ENCODE measurements at regions not wholly inside any gene's neighbourhood (a gene's known extent, or its start where the extent isn't known, plus 50 kb on each side); places are given as distances from the start of the nearest gene placed in this dataset.
"Not testable (repeated sequence)": the region's sequence is repeated elsewhere in the genome, so short reads cannot be mapped to it uniquely, and the experiment has no call there.

- no peak for DNase-seq (ENCODE audit: low read depth)
These were observed 200.5 kb upstream of the SFSWAP start for GRCh38 chr12:131510431-131510830.

GRCh38 chr12:131511391-131511802 is 199.5 kb upstream of the SFSWAP start:
- peak; percentile 18 for DNase-seq (ENCODE audit: low read depth)

- DNase-seq (ENCODE audit: low read depth), result no peak
These were observed 198.9 kb upstream of the SFSWAP start for GRCh38 chr12:131511803-131512561.

GRCh38 chr12:131513606-131514005 is 197.3 kb upstream of the SFSWAP start:
- no peak for DNase-seq (ENCODE audit: low read depth)

GRCh38 chr12:131520553-131520952 is 190.3 kb upstream of the SFSWAP start:
- DNase-seq (ENCODE audit: low read depth), result not testable (repeated sequence)

GRCh38 chr12:131521326-131521725 is 189.6 kb upstream of the SFSWAP start:
- no peak for DNase-seq (ENCODE audit: low read depth)

GRCh38 chr12:131525795-131526508 is 184.9 kb upstream of the SFSWAP start:
- DNase-seq (ENCODE audit: low read depth), result no peak

- no peak for DNase-seq (ENCODE audit: low read depth)
These were observed 183.8 kb upstream of the SFSWAP start for GRCh38 chr12:131527092-131527491.

GRCh38 chr12:131527736-131528135 is 183.2 kb upstream of the SFSWAP start:
- no peak for DNase-seq (ENCODE audit: low read depth)

GRCh38 chr12:131528144-131528543 is 182.7 kb upstream of the SFSWAP start:
- no peak for DNase-seq (ENCODE audit: low read depth)

GRCh38 chr12:131528667-131529066 is 182.2 kb upstream of the SFSWAP start:
- no peak for DNase-seq (ENCODE audit: low read depth)

GRCh38 chr12:131529196-131530040 is 181.5 kb upstream of the SFSWAP start:
- DNase-seq (ENCODE audit: low read depth), result no peak

GRCh38 chr12:131530041-131530332 is 180.9 kb upstream of the SFSWAP start:
- DNase-seq (ENCODE audit: low read depth), result no peak

- no peak for DNase-seq (ENCODE audit: low read depth)
These were observed 180.5 kb upstream of the SFSWAP start for GRCh38 chr12:131530422-131530821.

GRCh38 chr12:131533139-131533538 is 177.8 kb upstream of the SFSWAP start:
- DNase-seq (ENCODE audit: low read depth), result no peak

GRCh38 chr12:131535779-131536178 is 175.1 kb upstream of the SFSWAP start:
- DNase-seq (ENCODE audit: low read depth), result no peak

- DNase-seq (ENCODE audit: low read depth), result peak; percentile 10
These were observed 174.6 kb upstream of the SFSWAP start for GRCh38 chr12:131536337-131536736.

- DNase-seq (ENCODE audit: low read depth), result no peak
These were observed 174.1 kb upstream of the SFSWAP start for GRCh38 chr12:131536766-131537165.

GRCh38 chr12:131537267-131537958 is 173.5 kb upstream of the SFSWAP start:
- no peak for DNase-seq (ENCODE audit: low read depth)

GRCh38 chr12:131539381-131539780 is 171.5 kb upstream of the SFSWAP start:
- DNase-seq (ENCODE audit: low read depth), result no peak

GRCh38 chr12:131540138-131540623 is 170.7 kb upstream of the SFSWAP start:
- DNase-seq (ENCODE audit: low read depth), result no peak

- not testable (repeated sequence) for DNase-seq (ENCODE audit: low read depth)
These were observed 169.4 kb upstream of the SFSWAP start for GRCh38 chr12:131541512-131541911.
